ENCODE measurements at regions not wholly inside any gene's neighbourhood (a gene's known extent, or its start where the extent isn't known, plus 50 kb on each side); places are given as distances from the start of the nearest gene placed in this dataset.

- ChIA-PET CTCF (no interaction called here), POLR2A (no interaction called here)
- no peak overlapping the region for H3K4me3 ChIP-seq (ENCODE audit: low read depth, low read length)
- H3K27ac Mint-ChIP-seq (ENCODE audit: unreplicated experiment) = no peak overlapping the region
- H3K9me3 ChIP-seq = no peaks in the 10 kb centered on the region
- TF ChIP-seq, protein P1, sequence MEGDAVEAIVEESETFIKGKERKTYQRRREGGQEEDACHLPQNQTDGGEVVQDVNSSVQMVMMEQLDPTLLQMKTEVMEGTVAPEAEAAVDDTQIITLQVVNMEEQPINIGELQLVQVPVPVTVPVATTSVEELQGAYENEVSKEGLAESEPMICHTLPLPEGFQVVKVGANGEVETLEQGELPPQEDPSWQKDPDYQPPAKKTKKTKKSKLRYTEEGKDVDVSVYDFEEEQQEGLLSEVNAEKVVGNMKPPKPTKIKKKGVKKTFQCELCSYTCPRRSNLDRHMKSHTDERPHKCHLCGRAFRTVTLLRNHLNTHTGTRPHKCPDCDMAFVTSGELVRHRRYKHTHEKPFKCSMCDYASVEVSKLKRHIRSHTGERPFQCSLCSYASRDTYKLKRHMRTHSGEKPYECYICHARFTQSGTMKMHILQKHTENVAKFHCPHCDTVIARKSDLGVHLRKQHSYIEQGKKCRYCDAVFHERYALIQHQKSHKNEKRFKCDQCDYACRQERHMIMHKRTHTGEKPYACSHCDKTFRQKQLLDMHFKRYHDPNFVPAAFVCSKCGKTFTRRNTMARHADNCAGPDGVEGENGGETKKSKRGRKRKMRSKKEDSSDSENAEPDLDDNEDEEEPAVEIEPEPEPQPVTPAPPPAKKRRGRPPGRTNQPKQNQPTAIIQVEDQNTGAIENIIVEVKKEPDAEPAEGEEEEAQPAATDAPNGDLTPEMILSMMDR (IDR thresholded peaks at IDR 0.05; ENCODE audit: insufficient read depth in 1 of 2, low read depth in 1 of 2, low read length in 1 of 2, severe bottlenecking in 1 of 2, unreplicated experiment in 1 of 2) = no peak
- no peak for DNase-seq
- intact Hi-C loops (cut with micrococcal nuclease; ENCODE audit: unreplicated experiment) = no loop called here
- no peaks in the 10 kb centered on the region for H3K36me3 ChIP-seq (ENCODE audit: control insufficient read depth, insufficient read depth, low read length)
- no peaks in the 10 kb centered on the region for H3K9me3 Mint-ChIP-seq (ENCODE audit: unreplicated experiment)
- H3K4me1 ChIP-seq = no peaks in the 10 kb centered on the region
- H3K4me3 Mint-ChIP-seq (ENCODE audit: unreplicated experiment) = no peak overlapping the region
- peaks cover 15% of the 10 kb centered on the region for H3K27me3 Mint-ChIP-seq (ENCODE audit: insufficient read depth, unreplicated experiment)
- no peaks in the 10 kb centered on the region for H3K36me3 Mint-ChIP-seq (ENCODE audit: insufficient read depth, unreplicated experiment)
- no peaks in the 10 kb centered on the region for H3K4me1 Mint-ChIP-seq (ENCODE audit: low read depth, unreplicated experiment)
- BruUV-seq (replicated peaks) = no TSS peak
- no peaks in the 10 kb centered on the region for H3K27me3 ChIP-seq (replicated peaks; ENCODE audit: control insufficient read depth, insufficient read depth, low read length)
Observed at GRCh38 chr12:111103583-111103982, 183.2 kb upstream of the MYL2 start.

- Histone ChIP-seq H3K36me3 (ENCODE audit: control insufficient read depth, insufficient read depth, low read length) (no peaks in the 10 kb centered on the region), H3K4me1 (no peaks in the 10 kb centered on the region), H3K4me3 (ENCODE audit: low read depth, low read length) (no peak overlapping the region), H3K9me3 (no peaks in the 10 kb centered on the region), H3K27me3 (replicated peaks; ENCODE audit: control insufficient read depth, insufficient read depth, low read length) (no peaks in the 10 kb centered on the region)
- no peak overlapping the region for H3K27ac Mint-ChIP-seq (ENCODE audit: unreplicated experiment)
- TF ChIP-seq, protein P1 (IDR thresholded peaks at IDR 0.05; ENCODE audit: insufficient read depth in 1 of 2, low read depth in 1 of 2, low read length in 1 of 2, severe bottlenecking in 1 of 2, unreplicated experiment in 1 of 2) = no peak
- intact Hi-C loops (cut with micrococcal nuclease; ENCODE audit: unreplicated experiment) = no loop called here
- no peaks in the 10 kb centered on the region for H3K4me1 Mint-ChIP-seq (ENCODE audit: low read depth, unreplicated experiment)
- ChIA-PET POLR2A (no interaction called here), CTCF (no interaction called here)
- no peak for DNase-seq
- H3K9me3 Mint-ChIP-seq (ENCODE audit: unreplicated experiment) = no peaks in the 10 kb centered on the region
- no peak overlapping the region for H3K4me3 Mint-ChIP-seq (ENCODE audit: unreplicated experiment)
- H3K27me3 Mint-ChIP-seq (ENCODE audit: insufficient read depth, unreplicated experiment) = peaks cover 17% of the 10 kb centered on the region
- BruUV-seq (replicated peaks) = no TSS peak
- H3K36me3 Mint-ChIP-seq (ENCODE audit: insufficient read depth, unreplicated experiment) = no peaks in the 10 kb centered on the region
Observed at GRCh38 chr12:111102102-111102739, 181.8 kb upstream of the MYL2 start.

- no peaks in the 10 kb centered on the region for H3K9me3 Mint-ChIP-seq (ENCODE audit: unreplicated experiment)
- no peaks in the 10 kb centered on the region for H3K36me3 Mint-ChIP-seq (ENCODE audit: insufficient read depth, unreplicated experiment)
- peaks cover 17% of the 10 kb centered on the region for H3K27me3 Mint-ChIP-seq (ENCODE audit: insufficient read depth, unreplicated experiment)
- ChIA-PET POLR2A (no interaction called here), CTCF (no interaction called here)
- no peak overlapping the region for H3K27ac Mint-ChIP-seq (ENCODE audit: unreplicated experiment)
- Histone ChIP-seq H3K36me3 (ENCODE audit: control insufficient read depth, insufficient read depth, low read length) (no peaks in the 10 kb centered on the region), H3K27me3 (replicated peaks; ENCODE audit: control insufficient read depth, insufficient read depth, low read length) (no peaks in the 10 kb centered on the region; the same call in 1 of the 2 replicates), H3K4me3 (ENCODE audit: low read depth, low read length) (no peak overlapping the region), H3K9me3 (no peaks in the 10 kb centered on the region), H3K4me1 (no peaks in the 10 kb centered on the region)
- H3K4me1 Mint-ChIP-seq (ENCODE audit: low read depth, unreplicated experiment) = no peaks in the 10 kb centered on the region
- DNase-seq = no peak
- intact Hi-C loops (cut with micrococcal nuclease; ENCODE audit: unreplicated experiment) = no loop called here
- no peak overlapping the region for H3K4me3 Mint-ChIP-seq (ENCODE audit: unreplicated experiment)
- BruUV-seq (replicated peaks) = no TSS peak
- TF ChIP-seq, protein P1 (IDR thresholded peaks at IDR 0.05; ENCODE audit: insufficient read depth in 1 of 2, low read depth in 1 of 2, low read length in 1 of 2, severe bottlenecking in 1 of 2, unreplicated experiment in 1 of 2) = no peak
Observed at GRCh38 chr12:111101003-111101402, 180.6 kb upstream of the MYL2 start.

Data from Caco-2 (cell line).